ENCODE measurements at regions not wholly inside any gene's neighbourhood (a gene's known extent, or its start where the extent isn't known, plus 50 kb on each side); places are given as distances from the start of the nearest gene placed in this dataset.

- Histone ChIP-seq H3K36me3 (no peaks in the 10 kb centered on the region), H3K9me3 (no peaks in the 10 kb centered on the region), H3K27me3 (replicated peaks; ENCODE audit: insufficient read depth) (no peaks in the 10 kb centered on the region), H3K27ac (no peak overlapping the region), H3K4me1 (replicated peaks) (no peaks in the 10 kb centered on the region), H3K4me3 (no peak overlapping the region)
- intact Hi-C loops (cut with DNase I), result no loop called here
- 88% methylated on average over 6 of the region's 6 CpGs for WGBS
- no peak for TF ChIP-seq POLR2AphosphoS5 (IDR thresholded peaks at IDR 0.05)
- no peak for TF ChIP-seq CTCF (IDR thresholded peaks at IDR 0.05)
- TF ChIP-seq POLR2A (IDR thresholded peaks at IDR 0.05), result no peak
- DNase-seq (ENCODE audit: low spot score), result no peak
These were observed 134.0 kb upstream of the PJA1 start for GRCh38 chrX:69299285-69299684.

GRCh38 chrX:69298466-69299140, 133.3 kb upstream of the PJA1 start:
- TF ChIP-seq CTCF (IDR thresholded peaks at IDR 0.05), result no peak
- no peak for TF ChIP-seq POLR2A (IDR thresholded peaks at IDR 0.05)
- no peak for TF ChIP-seq POLR2AphosphoS5 (IDR thresholded peaks at IDR 0.05)
- Histone ChIP-seq H3K4me1 (replicated peaks) (no peaks in the 10 kb centered on the region), H3K9me3 (no peaks in the 10 kb centered on the region), H3K27me3 (replicated peaks; ENCODE audit: insufficient read depth) (no peaks in the 10 kb centered on the region), H3K36me3 (no peaks in the 10 kb centered on the region), H3K27ac (no peak overlapping the region), H3K4me3 (no peak overlapping the region)
- 48% methylated on average over 4 of the region's 5 CpGs for WGBS
- intact Hi-C loops (cut with DNase I), result no loop called here
- DNase-seq (ENCODE audit: low spot score), result no peak

GRCh38 chrX:69297506-69297905, 132.3 kb upstream of the PJA1 start:
- Histone ChIP-seq H3K9me3 (no peaks in the 10 kb centered on the region), H3K4me3 (no peak overlapping the region), H3K4me1 (replicated peaks) (no peaks in the 10 kb centered on the region), H3K27me3 (replicated peaks; ENCODE audit: insufficient read depth) (no peaks in the 10 kb centered on the region), H3K36me3 (no peaks in the 10 kb centered on the region), H3K27ac (no peak overlapping the region)
- DNase-seq (ENCODE audit: low spot score), result no peak
- 73% methylated on average over 5 of the region's 5 CpGs for WGBS
- TF ChIP-seq POLR2AphosphoS5 (IDR thresholded peaks at IDR 0.05), result no peak
- no peak for TF ChIP-seq CTCF (IDR thresholded peaks at IDR 0.05)
- TF ChIP-seq POLR2A (IDR thresholded peaks at IDR 0.05), result no peak
- intact Hi-C loops (cut with DNase I), result no loop called here

GRCh38 chrX:69293776-69294601, 128.7 kb upstream of the PJA1 start:
- Histone ChIP-seq H3K4me1 (replicated peaks) (no peaks in the 10 kb centered on the region), H3K9me3 (no peaks in the 10 kb centered on the region), H3K36me3 (no peaks in the 10 kb centered on the region), H3K4me3 (no peak overlapping the region), H3K27ac (no peak overlapping the region), H3K27me3 (replicated peaks; ENCODE audit: insufficient read depth) (no peaks in the 10 kb centered on the region)
- DNase-seq (ENCODE audit: low spot score), result no peak
- 80% methylated on average over 5 of the region's 5 CpGs for WGBS
- TF ChIP-seq CTCF (IDR thresholded peaks at IDR 0.05), result no peak
- TF ChIP-seq POLR2A (IDR thresholded peaks at IDR 0.05), result no peak
- TF ChIP-seq POLR2AphosphoS5 (IDR thresholded peaks at IDR 0.05), result no peak
- intact Hi-C loops (cut with DNase I), result loop anchor here (5.0 kb wide), 1 partner anchor 93 kb away; no protein-coding TSS in a partner anchor
